Duodenal mucosa (tissue), 2 donors: ENCODE measurements at regions not wholly inside any gene's neighbourhood (a gene's known extent, or its start where the extent isn't known, plus 50 kb on each side); places are given as distances from the start of the nearest gene placed in this dataset.

Source experiments
- H3K27ac ChIP-seq: one replicate; pipeline ENCODE4 v1.7.0; 2013; ENCODE audit warnings: low read depth, low read length
- H3K27me3 ChIP-seq, 2 donors: one replicate each; pipeline ENCODE4 v1.7.0; 2013; ENCODE audit warnings: low read length in 2 of 2, control low read depth in 1 of 2; ENCODE audit not compliant: insufficient read depth in 2 of 2, control insufficient read depth in 1 of 2
- H3K36me3 ChIP-seq, 2 donors: one replicate each; pipeline ENCODE4 v1.7.0; 2013; ENCODE audit warnings: low read length in 2 of 2, control low read depth in 1 of 2; ENCODE audit not compliant: insufficient read depth in 2 of 2, control insufficient read depth in 1 of 2
- H3K4me1 ChIP-seq, 2 donors: one replicate each; pipeline ENCODE4 v1.7.0; 2013; ENCODE audit warnings: low read length in 2 of 2, control low read depth in 1 of 2; ENCODE audit not compliant: insufficient read depth in 2 of 2, control insufficient read depth in 1 of 2
- H3K4me3 ChIP-seq, 2 donors: one replicate each; pipeline ENCODE4 v1.7.0; 2013; ENCODE audit warnings: low read length in 2 of 2, low read depth in 1 of 2
- H3K9ac ChIP-seq, 2 donors: one replicate each; pipeline ENCODE4 v1.7.0; 2013; ENCODE audit warnings: low read length in 2 of 2, low read depth in 1 of 2
- H3K9me3 ChIP-seq, 2 donors: one replicate each; pipeline ENCODE4 v1.7.0; 2013; ENCODE audit warnings: low read length in 2 of 2, control low read depth in 1 of 2; ENCODE audit not compliant: control insufficient read depth in 1 of 2

GRCh38 chr4:32775049-32775448 lies 2054.9 kb downstream of the PCDH7 start:
- Histone ChIP-seq H3K36me3 (no peaks in the 10 kb centered on the region), H3K27ac (no peak overlapping the region), H3K9ac (no peak overlapping the region), H3K4me1 (no peaks in the 10 kb centered on the region), H3K4me3 (no peak overlapping the region), H3K27me3 (no peaks in the 10 kb centered on the region), H3K9me3 (peaks cover 0 to 5% of the 10 kb centered on the region in 2 donors)

- H3K36me3 ChIP-seq = no peaks in the 10 kb centered on the region
- no peaks in the 10 kb centered on the region for H3K27me3 ChIP-seq
- no peak overlapping the region for H3K4me3 ChIP-seq
- peaks cover 0 to 5% of the 10 kb centered on the region in 2 donors for H3K9me3 ChIP-seq
- no peak overlapping the region for H3K27ac ChIP-seq
- H3K9ac ChIP-seq = no peak overlapping the region
- no peaks in the 10 kb centered on the region for H3K4me1 ChIP-seq
Observed at GRCh38 chr4:32776435-32777203, 2056.4 kb downstream of the PCDH7 start.

- Histone ChIP-seq H3K9ac (no peak overlapping the region), H3K9me3 (peaks cover 0 to 5% of the 10 kb centered on the region in 2 donors), H3K4me3 (no peak overlapping the region), H3K27me3 (no peaks in the 10 kb centered on the region), H3K27ac (no peak overlapping the region), H3K36me3 (no peaks in the 10 kb centered on the region), H3K4me1 (no peaks in the 10 kb centered on the region)
Observed at GRCh38 chr4:32778025-32778424, 2057.9 kb downstream of the PCDH7 start.

GRCh38 chr4:32778938-32779337 lies 2058.8 kb downstream of the PCDH7 start:
- peaks cover 0 to 5% of the 10 kb centered on the region in 2 donors for H3K9me3 ChIP-seq
- H3K9ac ChIP-seq = no peak overlapping the region
- H3K4me1 ChIP-seq = no peaks in the 10 kb centered on the region
- no peaks in the 10 kb centered on the region for H3K36me3 ChIP-seq
- no peak overlapping the region for H3K4me3 ChIP-seq
- H3K27me3 ChIP-seq = no peaks in the 10 kb centered on the region
- no peak overlapping the region for H3K27ac ChIP-seq

GRCh38 chr4:32789026-32789608 lies 2068.9 kb downstream of the PCDH7 start:
- H3K4me1 ChIP-seq = no peaks in the 10 kb centered on the region

GRCh38 chr4:32790803-32791202 lies 2070.6 kb downstream of the PCDH7 start:
- H3K9me3 ChIP-seq = peaks cover 3 to 5% of the 10 kb centered on the region in 2 donors
- H3K4me3 ChIP-seq = no peak overlapping the region
- no peaks in the 10 kb centered on the region for H3K4me1 ChIP-seq

More at GRCh38 chr4:32789026-32789608, 2068.9 kb downstream of the PCDH7 start:
- Histone ChIP-seq H3K27ac (no peak overlapping the region), H3K36me3 (no peaks in the 10 kb centered on the region), H3K9ac (no peak overlapping the region), H3K4me3 (no peak overlapping the region), H3K9me3 (peaks cover 3 to 5% of the 10 kb centered on the region in 2 donors), H3K27me3 (no peaks in the 10 kb centered on the region)

GRCh38 chr4:32798471-32799159 lies 2078.4 kb downstream of the PCDH7 start:
- no peaks in the 10 kb centered on the region for H3K27me3 ChIP-seq
- H3K4me3 ChIP-seq = no peak overlapping the region
- H3K36me3 ChIP-seq = no peaks in the 10 kb centered on the region
- H3K27ac ChIP-seq = no peak overlapping the region
- peaks cover 2 to 14% of the 10 kb centered on the region in 2 donors for H3K9me3 ChIP-seq
- no peak overlapping the region for H3K9ac ChIP-seq
- H3K4me1 ChIP-seq = no peaks in the 10 kb centered on the region

More at GRCh38 chr4:32790803-32791202, 2070.6 kb downstream of the PCDH7 start:
- H3K36me3 ChIP-seq = no peaks in the 10 kb centered on the region
- H3K27me3 ChIP-seq = no peaks in the 10 kb centered on the region
- H3K9ac ChIP-seq = no peak overlapping the region
- H3K27ac ChIP-seq = no peak overlapping the region

- Histone ChIP-seq H3K27me3 (no peaks in the 10 kb centered on the region), H3K36me3 (no peaks in the 10 kb centered on the region), H3K9me3 (peaks cover 0 to 4% of the 10 kb centered on the region in 2 donors), H3K27ac (no peak overlapping the region), H3K9ac (no peak overlapping the region), H3K4me3 (no peak overlapping the region), H3K4me1 (no peaks in the 10 kb centered on the region)
Observed at GRCh38 chr4:32824336-32824735, 2104.2 kb downstream of the PCDH7 start.

GRCh38 chr4:32826169-32826568 lies 2106.0 kb downstream of the PCDH7 start:
- no peaks in the 10 kb centered on the region for H3K36me3 ChIP-seq
- H3K9me3 ChIP-seq = peaks cover 0 to 4% of the 10 kb centered on the region in 2 donors

GRCh38 chr4:32830160-32830559 lies 2110.0 kb downstream of the PCDH7 start:
- Histone ChIP-seq H3K9ac (no peak overlapping the region), H3K9me3 (peaks cover 0 to 4% of the 10 kb centered on the region in 2 donors), H3K27ac (no peak overlapping the region), H3K4me3 (no peak overlapping the region), H3K36me3 (no peaks in the 10 kb centered on the region), H3K27me3 (no peaks in the 10 kb centered on the region), H3K4me1 (no peaks in the 10 kb centered on the region)

More at GRCh38 chr4:32826169-32826568, 2106.0 kb downstream of the PCDH7 start:
- Histone ChIP-seq H3K27ac (no peak overlapping the region), H3K4me1 (no peaks in the 10 kb centered on the region), H3K27me3 (no peaks in the 10 kb centered on the region), H3K4me3 (no peak overlapping the region), H3K9ac (no peak overlapping the region)
